Fibroblast of skin of back (primary cell): ENCODE measurements at regions not wholly inside any gene's neighbourhood (a gene's known extent, or its start where the extent isn't known, plus 50 kb on each side); places are given as distances from the start of the nearest gene placed in this dataset.
A peak's percentile ranks its signal among the peaks of the same experiment; 100 is the strongest.

Source experiments
- DNase-seq: peaks from one replicate; pipeline ENCODE4 v3.0.0-alpha.2; 2013

DNA sequence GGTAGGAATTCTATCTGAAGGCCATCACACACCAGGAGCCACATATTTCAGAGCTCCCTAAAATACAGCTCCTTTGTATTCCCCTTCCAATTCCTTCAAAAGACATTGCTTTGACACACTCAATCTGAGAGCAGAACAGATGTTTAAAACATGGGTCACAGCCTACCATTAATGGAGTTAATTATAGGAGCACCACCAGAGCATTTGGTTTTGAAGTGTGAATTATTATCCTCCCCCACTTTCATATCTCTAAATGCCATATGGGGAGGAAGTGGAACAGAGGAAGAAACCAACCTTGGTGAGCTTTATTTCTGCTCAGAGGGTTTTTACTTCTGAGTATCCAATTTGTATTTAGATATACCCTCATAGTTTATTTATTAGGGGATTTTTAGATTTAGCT lies 50.7 kb upstream of the TNFRSF21 start:
- DNase-seq: no peak

DNA sequence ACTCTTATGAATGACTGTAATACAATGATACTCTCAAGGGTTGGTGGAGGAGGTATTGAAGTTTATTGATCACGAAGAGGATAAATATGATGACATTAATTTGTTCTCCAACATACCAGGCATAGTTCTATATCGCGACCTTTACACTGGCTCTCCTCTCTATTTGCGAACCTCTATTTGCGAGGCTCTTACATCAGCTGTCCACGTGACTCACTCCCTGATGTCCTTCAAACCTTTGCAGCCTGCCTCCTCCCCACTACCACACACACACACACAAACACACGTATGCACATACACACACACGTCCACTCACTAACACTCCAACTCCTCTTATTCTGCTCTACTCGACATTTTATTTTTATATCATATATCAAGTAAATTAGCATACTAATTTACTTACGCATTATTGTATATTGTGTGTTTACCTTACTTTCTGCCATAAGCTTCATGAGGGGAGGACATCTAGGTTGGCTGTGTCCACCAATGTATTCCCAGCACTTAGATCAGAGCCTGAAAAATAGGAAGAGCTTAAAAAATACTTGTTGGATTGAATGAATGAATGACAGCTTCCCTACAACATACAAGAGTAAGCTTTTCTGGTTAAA lies 53.3 kb upstream of the TNFRSF21 start:
- DNase-seq: no peak

DNA sequence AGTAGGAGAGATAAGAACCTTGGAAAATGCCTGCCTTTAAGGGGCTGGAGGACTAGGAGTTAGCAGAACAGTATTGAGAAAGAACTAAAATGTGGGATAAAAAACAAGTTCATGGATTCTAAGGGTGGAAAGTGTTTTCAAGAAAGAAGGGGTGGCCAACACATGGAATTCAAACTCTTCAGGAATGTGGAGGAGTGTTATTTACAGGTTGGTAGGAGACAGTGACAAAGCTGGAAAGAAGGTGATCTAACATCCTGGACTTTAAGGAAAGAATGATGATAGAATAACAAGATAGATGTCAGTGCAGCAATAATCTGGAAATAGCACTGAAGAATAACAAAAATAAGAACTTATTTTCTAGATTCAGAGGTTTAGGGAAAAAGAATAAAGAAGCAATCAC lies 54.0 kb upstream of the TNFRSF21 start:
- no peak for DNase-seq

DNA sequence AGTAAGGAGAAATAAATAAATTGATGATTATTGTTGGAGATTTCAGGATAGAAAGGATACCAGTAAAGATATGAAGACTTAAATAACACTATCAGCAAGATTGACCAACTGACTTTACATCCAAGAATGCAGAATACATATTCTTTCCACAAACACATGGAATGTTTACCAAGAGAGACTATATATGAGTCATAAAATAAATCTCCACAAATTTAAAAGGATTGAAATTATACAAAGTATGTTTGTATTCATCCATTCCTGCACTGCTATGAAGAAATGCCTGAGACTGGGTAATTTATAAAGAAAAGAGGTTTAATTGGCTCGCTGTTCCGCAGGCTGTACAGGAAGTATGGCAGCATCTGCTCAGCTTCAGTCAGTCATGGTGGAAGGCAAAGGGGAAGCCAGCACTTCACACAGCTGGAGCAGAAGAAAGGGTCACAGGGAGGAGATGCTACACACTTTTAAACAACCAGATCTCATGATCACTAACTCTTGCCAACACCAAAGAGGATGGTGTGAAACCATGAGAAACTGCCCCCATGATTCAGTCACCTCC lies 56.7 kb upstream of the TNFRSF21 start:
- DNase-seq: peak; percentile 39

DNA sequence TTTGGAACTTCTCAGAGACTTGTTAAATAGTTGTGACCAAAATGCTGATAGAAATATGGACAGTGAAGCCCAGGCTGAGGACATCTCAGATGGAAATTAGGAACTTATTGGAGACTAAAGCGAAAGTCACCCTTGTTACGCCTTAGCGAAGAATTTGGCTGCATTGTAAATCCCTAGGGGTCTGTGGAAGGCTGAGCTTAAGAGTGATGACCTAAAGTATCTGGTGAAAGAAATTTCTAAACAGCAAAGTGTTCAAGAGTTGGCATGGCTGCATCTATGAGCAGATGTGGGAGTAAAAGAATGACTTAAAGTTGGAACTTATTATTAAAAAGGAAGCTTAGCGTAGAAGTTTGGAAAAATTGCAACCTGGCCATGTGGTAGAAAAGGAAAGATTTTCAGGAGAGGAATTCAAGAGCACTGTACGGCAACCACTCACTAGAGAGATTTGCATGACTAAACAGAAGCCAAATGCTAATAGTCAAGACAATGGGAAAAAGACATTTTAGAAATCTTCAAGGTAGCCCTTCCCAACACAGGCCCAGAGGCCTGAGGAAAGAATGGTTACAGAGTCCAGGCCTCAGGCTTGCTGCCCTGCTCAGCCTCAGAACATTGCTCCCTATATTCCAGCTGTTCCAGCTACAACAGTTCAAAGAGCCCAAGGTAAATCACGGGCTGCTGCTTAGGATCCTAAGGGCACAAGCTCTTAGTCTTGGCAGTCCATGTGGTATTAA lies 61.6 kb upstream of the TNFRSF21 start:
- DNase-seq: no peak

DNA sequence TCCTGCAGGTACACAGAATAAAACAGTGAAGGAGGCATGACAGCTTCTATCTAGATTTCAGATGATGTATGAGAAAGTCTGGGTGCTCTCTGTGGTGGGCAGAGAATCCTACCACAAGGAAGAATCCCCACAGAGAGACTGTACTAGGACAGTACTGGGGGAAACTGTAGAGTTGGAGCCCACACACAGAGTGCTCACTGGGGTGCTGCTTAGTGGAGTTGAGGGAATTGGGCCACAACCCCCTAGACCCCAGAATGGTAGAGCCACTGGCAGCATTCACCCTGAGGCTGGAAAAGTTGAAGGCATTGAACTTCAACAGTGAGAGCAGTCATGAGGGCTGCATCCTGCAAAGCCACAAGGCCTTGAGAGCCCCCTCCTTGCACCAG lies 62.2 kb upstream of the TNFRSF21 start:
- DNase-seq: no peak

DNA sequence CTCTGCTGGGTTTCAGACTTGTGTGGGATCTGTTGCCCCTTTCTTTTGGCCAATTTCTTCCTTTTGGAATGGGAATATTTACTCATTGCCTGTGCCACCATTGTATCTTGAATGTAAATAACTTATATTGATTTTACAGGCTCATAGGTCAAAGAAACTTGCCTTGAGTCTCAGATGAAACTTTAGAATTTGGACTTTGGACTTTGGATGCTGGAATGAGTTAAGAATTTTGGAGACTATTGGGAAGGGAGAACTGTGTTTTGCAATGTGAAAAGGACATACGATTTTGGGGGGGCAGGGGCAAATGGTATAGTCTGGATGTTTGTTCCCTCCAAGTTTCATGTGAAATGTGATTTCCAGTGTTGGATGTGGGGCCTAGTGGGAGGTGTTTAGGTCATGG lies 62.6 kb upstream of the TNFRSF21 start:
- no peak for DNase-seq

DNA sequence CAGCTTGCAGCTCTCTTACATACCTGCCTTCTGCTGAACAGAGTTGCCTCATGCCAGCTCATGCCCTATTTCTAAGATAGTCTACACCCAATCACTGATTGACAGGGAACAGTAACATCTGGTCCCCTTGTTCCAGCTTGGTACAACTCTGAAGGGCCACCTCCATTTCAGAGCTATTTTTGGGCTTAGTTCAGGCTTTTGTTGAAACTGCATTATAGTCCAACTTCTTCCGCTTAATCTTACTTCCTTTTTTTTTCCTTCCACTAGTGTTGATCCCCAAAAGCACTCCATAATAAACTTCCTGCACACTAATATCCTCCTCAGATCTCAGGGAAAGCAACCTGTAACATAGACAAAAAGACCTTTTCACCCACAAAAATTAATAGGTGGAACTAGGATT lies 65.7 kb upstream of the TNFRSF21 start:
- no peak for DNase-seq

DNA sequence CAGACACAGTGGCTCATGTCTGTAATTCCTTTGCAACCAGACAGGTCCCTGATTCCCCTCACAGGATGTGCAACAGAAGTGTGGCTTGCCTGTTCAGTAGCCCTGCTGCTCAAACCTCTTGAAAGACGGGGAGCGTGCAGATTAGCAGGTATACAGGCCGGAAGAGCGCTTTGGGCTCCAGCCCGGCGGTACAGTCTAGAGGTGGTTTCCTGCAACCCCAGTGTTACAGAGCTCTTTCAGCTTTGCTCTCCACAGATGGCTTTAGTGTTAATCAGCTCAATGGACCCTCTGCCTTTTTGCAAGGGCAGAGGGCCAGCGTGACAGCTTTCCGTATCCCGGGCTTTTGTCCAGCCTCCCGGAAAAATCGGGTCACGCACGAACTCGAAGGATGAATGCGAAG lies 67.2 kb upstream of the TNFRSF21 start:
- no peak for DNase-seq

DNA sequence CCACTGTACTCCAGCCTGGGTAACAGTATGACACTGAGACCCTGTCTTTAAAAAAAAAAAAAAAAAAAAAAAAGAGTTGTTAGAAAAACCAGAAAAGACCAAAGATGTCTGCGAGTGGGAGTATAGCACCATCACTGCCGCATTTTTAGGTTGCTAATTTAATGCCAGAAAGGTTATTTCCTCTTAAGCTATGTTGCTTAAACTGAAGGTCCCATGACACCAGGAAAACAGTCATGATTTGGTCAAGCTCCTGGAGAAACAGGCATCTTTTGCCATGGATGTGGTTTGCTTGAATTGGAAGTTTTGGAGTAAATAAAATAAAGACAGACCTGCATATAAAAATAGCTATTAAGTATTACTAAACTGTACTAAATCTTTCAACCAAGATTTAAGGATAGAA lies 68.3 kb upstream of the TNFRSF21 start:
- DNase-seq: no peak

DNA sequence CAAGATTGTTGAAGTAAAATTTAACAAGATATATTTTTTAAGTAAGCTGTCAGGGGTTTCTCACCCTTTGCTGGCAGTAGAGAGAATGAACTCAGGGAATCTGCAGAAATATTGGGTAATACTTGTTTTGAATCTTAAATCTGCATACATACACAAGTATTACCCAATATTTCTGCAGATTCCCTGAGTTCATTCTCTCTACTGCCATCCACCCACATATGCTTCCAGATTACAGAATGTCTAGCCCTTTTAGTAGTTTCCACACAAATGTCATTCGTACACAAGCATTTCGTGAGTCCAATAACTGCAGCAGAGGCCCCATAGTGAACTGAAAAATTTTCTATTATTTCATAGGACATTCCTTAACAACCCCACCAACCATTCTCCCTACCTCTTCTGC lies 69.6 kb upstream of the TNFRSF21 start:
- no peak for DNase-seq

DNA sequence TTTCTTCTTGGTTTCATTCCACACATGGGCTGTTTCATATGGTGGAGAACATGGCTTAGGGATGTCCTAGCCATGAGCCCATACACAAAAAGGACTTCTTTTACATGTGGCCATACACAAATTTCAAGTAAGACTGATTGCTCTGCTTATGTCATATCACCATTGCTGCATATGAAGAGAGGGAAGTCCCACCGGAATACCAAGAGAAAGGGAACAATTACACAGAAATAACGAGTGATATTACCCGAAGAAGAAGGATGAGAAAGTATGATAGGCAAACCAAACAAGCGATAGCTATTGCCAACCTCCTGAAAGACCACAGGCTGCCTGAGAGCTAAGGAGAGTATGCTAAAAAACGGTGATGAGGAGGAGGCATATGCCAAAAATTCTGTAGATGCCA lies 70.5 kb upstream of the TNFRSF21 start:
- no peak for DNase-seq

DNA sequence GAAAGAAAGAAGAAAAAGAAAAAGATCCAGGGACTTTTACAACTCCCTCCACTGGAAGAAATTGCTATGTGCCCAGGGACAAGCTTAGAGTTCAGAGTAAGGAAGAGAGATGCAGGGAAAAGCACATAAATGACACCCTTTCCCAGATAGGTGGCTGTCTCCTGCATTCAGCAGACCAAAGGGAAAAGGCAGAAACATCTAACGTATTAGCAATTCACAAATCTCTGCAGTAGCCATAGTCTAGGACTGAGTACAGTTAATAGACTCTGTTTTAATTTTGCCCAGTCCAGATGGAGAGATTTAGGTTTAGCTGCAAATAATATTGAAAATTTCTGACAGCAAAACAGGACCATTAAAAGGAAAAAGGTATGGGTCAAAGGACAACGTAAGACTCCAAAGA lies 71.3 kb upstream of the TNFRSF21 start:
- no peak for DNase-seq

DNA sequence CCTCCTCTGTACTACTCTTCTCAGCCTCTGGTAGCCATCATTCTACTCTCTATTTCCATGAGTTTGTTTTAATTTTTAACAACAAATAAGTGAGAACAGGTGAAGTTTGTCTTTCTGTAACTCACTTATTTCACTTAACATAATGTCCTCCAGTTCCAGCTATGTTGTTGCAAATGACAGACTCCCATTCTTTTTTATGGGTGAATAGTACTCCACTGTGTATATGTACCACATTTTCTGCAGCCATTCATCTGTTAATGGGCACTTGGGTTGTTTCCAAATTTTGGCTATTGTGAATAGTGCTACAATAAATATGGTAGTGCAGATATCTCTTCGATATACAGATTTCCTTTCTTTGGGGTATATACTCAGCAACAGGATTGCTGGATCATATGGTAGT lies 73.7 kb upstream of the TNFRSF21 start:
- no peak for DNase-seq

DNA sequence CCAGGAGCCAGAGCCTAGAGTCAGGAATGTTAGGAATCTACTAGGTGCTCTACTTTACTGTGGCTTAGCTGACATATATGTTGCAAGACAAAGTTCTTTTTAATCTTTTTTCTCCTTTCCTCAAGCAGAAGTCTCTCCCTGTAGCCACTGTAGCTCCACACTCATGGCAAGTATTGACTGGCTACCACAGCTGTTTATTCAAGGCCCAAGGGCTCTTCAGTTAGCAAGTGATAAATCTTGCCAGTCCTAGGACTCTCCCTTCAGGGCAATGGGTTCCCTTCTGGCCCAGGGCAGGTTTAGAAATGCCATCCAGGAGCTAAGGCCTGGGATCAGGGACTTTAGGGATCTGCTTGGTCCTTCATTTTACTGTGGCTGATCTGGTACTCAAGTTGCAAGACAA lies 82.0 kb upstream of the TNFRSF21 start:
- no peak for DNase-seq

DNA sequence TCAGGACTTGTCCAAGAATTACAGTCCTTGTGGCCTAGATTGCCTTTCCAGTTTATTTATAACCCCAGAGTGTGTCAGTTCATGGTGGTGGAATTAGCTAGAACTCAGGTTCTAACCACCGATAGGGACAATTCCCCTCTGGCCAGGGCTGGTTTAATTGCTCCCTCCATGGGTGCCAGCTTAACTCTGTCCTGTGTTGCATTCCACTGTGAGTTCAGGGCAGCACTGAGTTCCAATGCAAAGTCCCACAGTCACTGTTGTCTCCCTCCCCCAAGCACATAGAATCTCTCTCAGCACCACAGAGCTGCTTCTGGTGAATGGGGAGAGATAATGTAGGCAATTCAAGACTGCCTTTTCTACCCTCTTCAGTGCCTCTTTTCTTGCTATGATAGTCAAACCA lies 82.5 kb upstream of the TNFRSF21 start:
- no peak for DNase-seq

DNA sequence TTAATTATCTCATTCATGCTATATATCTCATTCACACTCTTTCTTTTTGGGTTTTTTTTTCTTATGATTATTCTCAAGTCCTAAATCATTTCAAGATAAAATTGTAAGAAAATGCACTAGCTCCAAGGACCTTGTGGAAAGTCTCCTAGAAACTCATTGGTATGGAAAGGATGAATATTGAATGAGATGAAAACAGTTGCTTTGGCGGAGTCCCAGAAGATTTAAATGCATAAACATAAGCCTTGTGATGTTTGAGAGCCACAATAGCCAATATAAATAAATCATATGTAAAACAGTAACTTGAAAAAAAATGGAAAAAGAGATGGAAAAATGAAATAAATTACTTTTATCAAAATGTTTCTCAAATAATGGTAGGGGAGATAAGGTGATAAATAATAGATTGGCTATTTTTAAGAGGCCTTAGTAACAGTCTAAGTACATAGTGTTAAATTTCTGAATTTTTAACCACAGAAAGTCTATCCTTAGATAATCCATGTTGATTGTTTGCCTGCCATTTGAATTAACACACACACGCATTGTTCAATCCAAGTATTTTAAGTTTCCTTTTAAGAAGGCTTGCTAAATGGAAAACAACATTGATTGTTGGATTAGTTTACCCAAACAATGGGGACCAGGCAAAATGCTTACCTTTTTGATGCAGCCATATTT lies 81.1 kb upstream of the CD2AP start:
- DNase-seq: no peak

DNA sequence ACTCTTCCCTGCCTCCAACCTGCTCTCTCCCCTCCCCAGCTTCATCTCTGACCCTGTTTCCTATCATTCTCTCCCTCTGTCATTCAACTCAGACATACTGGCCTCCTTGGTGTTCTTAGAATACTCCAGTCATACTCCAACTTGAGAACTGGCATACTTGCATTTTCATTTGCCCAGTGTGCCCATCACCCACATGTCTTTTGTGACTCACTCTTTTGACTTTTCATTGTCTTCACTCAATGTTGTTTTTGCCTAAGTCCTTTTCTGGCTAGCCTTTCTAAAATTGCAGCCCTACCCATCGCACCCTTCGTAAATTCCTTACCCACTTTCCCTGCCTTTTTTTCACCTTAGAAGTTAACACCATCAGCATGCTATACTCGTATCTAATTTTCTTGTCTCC lies 77.0 kb upstream of the CD2AP start:
- DNase-seq: no peak

DNA sequence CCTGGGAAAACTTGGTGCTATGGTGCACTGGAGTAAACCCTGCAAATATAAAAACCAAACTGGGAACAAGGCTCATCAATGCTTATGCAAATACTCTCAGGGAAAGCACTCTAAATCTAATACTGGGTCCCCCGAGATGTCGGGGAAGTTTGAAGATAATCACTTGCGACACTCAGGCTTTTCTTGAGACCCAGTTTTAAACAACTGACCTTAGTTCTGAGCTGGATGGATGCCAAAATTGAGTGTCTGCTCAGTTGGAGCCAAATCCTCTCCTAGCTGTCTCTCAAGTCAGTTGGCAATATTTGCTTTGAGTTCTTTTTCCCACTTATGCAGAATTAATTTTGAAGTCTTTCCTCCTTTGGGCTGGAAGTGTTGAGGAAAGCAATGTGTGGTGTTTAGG lies 75.5 kb upstream of the CD2AP start:
- no peak for DNase-seq

DNA sequence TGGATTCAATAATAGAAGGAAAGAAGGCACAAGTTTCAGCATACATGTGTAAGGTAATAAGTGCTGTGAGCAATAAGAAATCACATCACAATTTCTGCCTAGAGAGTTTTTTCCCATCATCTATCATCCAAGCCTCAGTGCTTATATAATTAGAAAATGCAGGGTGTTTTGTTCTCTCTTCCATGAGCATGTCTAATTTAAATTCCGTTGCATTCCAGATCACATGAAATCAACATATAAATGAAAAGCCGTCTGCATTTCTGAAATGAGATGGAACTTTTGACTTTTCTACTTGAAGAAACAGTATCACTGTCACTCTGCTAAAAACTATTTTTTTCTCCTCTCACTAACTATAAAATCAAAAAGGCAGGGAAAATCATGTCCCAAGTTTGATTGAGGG lies 74.5 kb upstream of the CD2AP start:
- DNase-seq: no peak

DNA sequence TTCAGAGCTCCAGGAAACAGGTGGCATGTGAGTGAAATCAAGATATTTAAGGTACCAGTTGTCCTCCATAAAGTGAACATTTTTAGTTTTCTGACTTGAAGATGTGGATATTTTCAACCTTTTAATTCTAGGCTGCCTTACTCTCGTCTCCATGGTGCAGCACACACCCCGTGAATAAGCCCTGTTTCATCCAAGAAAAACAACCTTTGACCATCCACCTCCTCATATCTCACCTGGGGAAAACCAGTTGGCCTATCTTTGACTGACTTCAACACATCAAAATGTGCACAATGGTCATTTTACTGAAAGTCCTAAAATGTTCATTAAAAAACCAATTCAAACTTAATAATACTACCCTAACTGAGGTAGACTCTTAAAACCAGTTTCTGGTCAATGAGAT lies 73.8 kb upstream of the CD2AP start:
- no peak for DNase-seq

DNA sequence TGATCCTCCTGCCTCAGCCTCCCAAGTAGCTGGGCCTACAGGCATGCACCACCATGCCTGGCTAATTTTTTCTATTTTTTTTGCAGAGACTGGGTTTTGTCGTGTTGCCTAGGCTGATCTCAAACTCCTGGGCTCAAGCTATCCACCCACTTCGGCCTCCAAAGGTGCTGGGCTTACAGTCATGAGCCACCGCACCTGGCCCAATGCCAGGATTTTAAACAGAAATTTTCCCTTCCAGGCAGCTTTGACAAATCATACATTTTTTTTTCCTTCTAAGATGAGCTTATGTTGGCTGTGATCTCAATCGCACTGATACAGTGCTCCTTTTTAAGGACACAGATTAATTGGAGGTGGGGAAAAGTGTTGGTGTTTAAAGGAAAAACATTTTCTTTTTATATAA lies 73.2 kb upstream of the CD2AP start:
- no peak for DNase-seq

DNA sequence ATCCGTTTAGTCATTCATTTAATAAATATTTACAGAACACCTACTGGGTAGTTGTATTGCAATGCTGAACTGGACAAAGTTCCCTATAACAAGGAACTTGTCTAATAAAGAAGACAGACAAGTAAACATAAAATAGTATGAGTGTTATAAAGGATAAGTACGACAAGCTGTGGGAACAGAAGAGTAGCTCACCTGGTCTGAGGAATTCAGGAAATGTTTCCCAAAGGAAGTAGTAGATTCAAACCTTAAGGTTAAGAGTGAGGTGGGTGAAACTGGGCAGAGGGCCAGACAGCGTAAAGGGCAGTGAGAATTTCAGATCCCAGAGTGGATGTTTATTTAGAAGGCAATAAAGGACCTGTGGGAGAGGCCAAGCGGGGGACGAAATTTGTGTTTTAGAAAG lies 72.3 kb upstream of the CD2AP start:
- DNase-seq: no peak
